CD14-positive monocyte (primary cell): ENCODE measurements at regions not wholly inside any gene's neighbourhood (a gene's known extent, or its start where the extent isn't known, plus 50 kb on each side); places are given as distances from the start of the nearest gene placed in this dataset.

ENCODE experiments used
- DNase-seq, 3 donors: peaks; one replicate each; pipeline ENCODE4 v3.0.0-alpha.2; 2011 to 2022
- H2AFZ ChIP-seq: 2 replicates; pipeline ENCODE4 v1.6.0; 2012; ENCODE audit warnings: mild to moderate bottlenecking, low read depth, low read length, inconsistent platforms; ENCODE audit not compliant: insufficient read depth, poor library complexity, severe bottlenecking
- H3K27ac ChIP-seq, 2 donors: 1 replicate in 1 of 2; 2 replicates in 1 of 2; pipeline ENCODE4 v1.5.1; 2012 to 2013; ENCODE audit warnings: low read length in 2 of 2, control low read depth in 1 of 2, inconsistent platforms in 1 of 2, low read depth in 1 of 2, mild to moderate bottlenecking in 1 of 2
- H3K27me3 ChIP-seq, 2 donors: one replicate each; pipeline versions ENCODE4 v1.6.0 to v1.6.1; 2011 to 2013; ENCODE audit warnings: low read length in 2 of 2; ENCODE audit not compliant: control insufficient read depth in 2 of 2, insufficient read depth in 2 of 2
- H3K36me3 ChIP-seq, 2 donors: replicated peaks in 1 of 2; 1 replicate in 1 of 2; 2 replicates in 1 of 2; pipeline versions ENCODE4 v1.5.1 to v1.6.1; 2012 to 2013; ENCODE audit warnings: low read length in 2 of 2, control low read depth in 1 of 2, inconsistent platforms in 1 of 2, mild to moderate bottlenecking in 1 of 2; ENCODE audit not compliant: insufficient read depth in 2 of 2, control insufficient read depth in 1 of 2
- H3K4me1 ChIP-seq, 2 donors: 1 replicate in 1 of 2; 2 replicates in 1 of 2; pipeline versions ENCODE4 v1.5.1 to v1.6.1; 2012 to 2013; ENCODE audit warnings: low read length in 2 of 2, control low read depth in 1 of 2, inconsistent platforms in 1 of 2, mild to moderate bottlenecking in 1 of 2, moderate library complexity in 1 of 2; ENCODE audit not compliant: insufficient read depth in 2 of 2, control insufficient read depth in 1 of 2
- H3K4me2 ChIP-seq: replicated peaks from 2 replicates; pipeline ENCODE3; 2012; ENCODE audit warnings: low read length, moderate library complexity, mild to moderate bottlenecking; ENCODE audit not compliant: poor library complexity, severe bottlenecking; ENCODE audit errors: extremely low read depth
- H3K4me3 ChIP-seq, 3 experiments: fragments of 200-600 bp in 1 of 3; sonication (generic) in 1 of 3; replicated peaks in 1 of 3; 1 replicate in 2 of 3; 2 replicates in 1 of 3; pipeline ENCODE4 v1.5.1; 2011 to 2013; ENCODE audit warnings: low read length in 3 of 3, mild to moderate bottlenecking in 3 of 3, control low read depth in 2 of 3, low read depth in 2 of 3, inconsistent platforms in 1 of 3, moderate library complexity in 1 of 3
- H3K79me2 ChIP-seq: 2 replicates; pipeline ENCODE4 v1.6.0; 2012; ENCODE audit warnings: mild to moderate bottlenecking, control low read depth, inconsistent platforms, low read length, moderate library complexity; ENCODE audit not compliant: insufficient read depth
- H3K9ac ChIP-seq: 2 replicates; pipeline ENCODE4 v1.6.0; 2017; ENCODE audit warnings: low read length, mild to moderate bottlenecking; ENCODE audit not compliant: insufficient read depth, poor library complexity, severe bottlenecking
- H3K9me3 ChIP-seq, 2 donors: replicated peaks in 1 of 2; 1 replicate in 1 of 2; 2 replicates in 1 of 2; pipeline versions ENCODE4 v1.5.1 to v1.6.1; 2012 to 2013; ENCODE audit warnings: low read length in 2 of 2, control low read depth in 1 of 2; ENCODE audit not compliant: control insufficient read depth in 1 of 2, insufficient read depth in 1 of 2
- H4K20me1 ChIP-seq: 2 replicates; pipeline ENCODE4 v1.6.0; 2012; ENCODE audit warnings: mild to moderate bottlenecking, low read length, control low read depth, moderate library complexity; ENCODE audit not compliant: insufficient read depth
- H3K27ac Mint-ChIP-seq, 7 donors: one replicate each; pipeline ENCODE4 v1.8.0; 2020; ENCODE audit warnings: mild to moderate bottlenecking in 7 of 7, mixed read lengths in 7 of 7, moderate library complexity in 6 of 7, inconsistent platforms in 2 of 7
- H3K27me3 Mint-ChIP-seq, 3 donors: one replicate each; pipeline ENCODE4 v1.8.0; 2021 to 2022; ENCODE audit warnings: low read depth in 3 of 3, mild to moderate bottlenecking in 3 of 3, mixed read lengths in 3 of 3, moderate library complexity in 3 of 3, inconsistent platforms in 1 of 3
- H3K36me3 Mint-ChIP-seq, 2 donors: one replicate each; pipeline ENCODE4 v1.8.0; 2020; ENCODE audit warnings: mixed read lengths in 2 of 2, inconsistent platforms in 1 of 2, mild to moderate bottlenecking in 1 of 2
- H3K4me1 Mint-ChIP-seq: one replicate; pipeline ENCODE4 v1.8.0; 2020; ENCODE audit warnings: mild to moderate bottlenecking, mixed read lengths
- H3K4me3 Mint-ChIP-seq, 2 donors: one replicate each; pipeline ENCODE4 v1.8.0; 2020; ENCODE audit warnings: mild to moderate bottlenecking in 2 of 2, mixed read lengths in 2 of 2, moderate library complexity in 1 of 2
- H3K9me3 Mint-ChIP-seq, 7 donors: one replicate each; pipeline ENCODE4 v1.8.0; 2020 to 2022; ENCODE audit warnings: mixed read lengths in 7 of 7, mild to moderate bottlenecking in 6 of 7, moderate library complexity in 6 of 7, inconsistent platforms in 2 of 7
- WGBS: methylation state at CpG from one replicate; pipeline ENCODE4 v1.1.5; 2013; ENCODE audit warnings: missing lambda C conversion rate; ENCODE audit not compliant: insufficient coverage; 5-methylcytosine and 5-hydroxymethylcytosine counted together
- intact Hi-C, 2 donors: fragments of 100-400 bp; cut with micrococcal nuclease; formaldehyde crosslinking; loops; one replicate each; pipeline versions ENCODE4 v1.15.0 to v1.15.1; 2023
- TF ChIP-seq, protein P1 (sequence below): fragments of 200-600 bp; IDR thresholded peaks from one replicate; pipeline ENCODE4 v1.8.0; 2022; ENCODE audit warnings: antibody characterized with exemption, mild to moderate bottlenecking

DNA sequence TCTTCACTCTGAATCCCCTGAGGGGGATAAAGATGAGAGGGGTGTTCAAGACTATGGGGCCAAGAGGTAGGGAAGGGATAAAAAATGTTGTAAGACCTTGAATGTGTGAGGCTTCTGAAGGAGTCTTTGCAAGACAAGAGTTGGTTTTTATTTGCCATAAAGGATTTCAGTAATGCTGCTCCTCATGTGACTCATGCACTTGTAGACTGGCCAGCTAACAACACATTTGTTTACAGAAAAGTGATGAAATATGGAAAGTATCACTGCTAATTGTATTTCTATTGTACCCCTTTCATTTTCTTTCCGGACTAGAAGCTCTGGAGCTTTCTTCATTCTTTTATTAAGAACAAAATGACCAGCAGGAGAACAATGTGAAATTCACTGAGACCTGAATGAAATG, 782.1 kb downstream of the EPHA4 start:
- Mint-ChIP-seq H3K36me3 (no peaks in the 10 kb centered on the region), H3K9me3 (peaks cover 0 to 11% (median 4%) of the 10 kb centered on the region in 7 donors), H3K4me3 (no peak overlapping the region), H3K27ac (no peak overlapping the region), H3K27me3 (no peaks in the 10 kb centered on the region), H3K4me1 (no peaks in the 10 kb centered on the region)
- TF ChIP-seq, protein P1, sequence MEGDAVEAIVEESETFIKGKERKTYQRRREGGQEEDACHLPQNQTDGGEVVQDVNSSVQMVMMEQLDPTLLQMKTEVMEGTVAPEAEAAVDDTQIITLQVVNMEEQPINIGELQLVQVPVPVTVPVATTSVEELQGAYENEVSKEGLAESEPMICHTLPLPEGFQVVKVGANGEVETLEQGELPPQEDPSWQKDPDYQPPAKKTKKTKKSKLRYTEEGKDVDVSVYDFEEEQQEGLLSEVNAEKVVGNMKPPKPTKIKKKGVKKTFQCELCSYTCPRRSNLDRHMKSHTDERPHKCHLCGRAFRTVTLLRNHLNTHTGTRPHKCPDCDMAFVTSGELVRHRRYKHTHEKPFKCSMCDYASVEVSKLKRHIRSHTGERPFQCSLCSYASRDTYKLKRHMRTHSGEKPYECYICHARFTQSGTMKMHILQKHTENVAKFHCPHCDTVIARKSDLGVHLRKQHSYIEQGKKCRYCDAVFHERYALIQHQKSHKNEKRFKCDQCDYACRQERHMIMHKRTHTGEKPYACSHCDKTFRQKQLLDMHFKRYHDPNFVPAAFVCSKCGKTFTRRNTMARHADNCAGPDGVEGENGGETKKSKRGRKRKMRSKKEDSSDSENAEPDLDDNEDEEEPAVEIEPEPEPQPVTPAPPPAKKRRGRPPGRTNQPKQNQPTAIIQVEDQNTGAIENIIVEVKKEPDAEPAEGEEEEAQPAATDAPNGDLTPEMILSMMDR: no peak
- no peak for DNase-seq
- Histone ChIP-seq H3K4me2 (no peak overlapping the region), H3K9me3 (peaks cover 0 to 13% of the 10 kb centered on the region in 2 donors), H2AFZ (no peak overlapping the region), H3K4me1 (no peaks in the 10 kb centered on the region), H3K36me3 (no peaks in the 10 kb centered on the region), H3K27ac (no peak overlapping the region), H3K27me3 (no peaks in the 10 kb centered on the region), H3K79me2 (no peaks in the 10 kb centered on the region), H3K4me3 (no peak overlapping the region), H3K9ac (no peak overlapping the region), H4K20me1 (no peaks in the 10 kb centered on the region)
- WGBS: no CpG with 5 or more reads among the region's 1 CpG
- intact Hi-C loops: no loop called here

DNA sequence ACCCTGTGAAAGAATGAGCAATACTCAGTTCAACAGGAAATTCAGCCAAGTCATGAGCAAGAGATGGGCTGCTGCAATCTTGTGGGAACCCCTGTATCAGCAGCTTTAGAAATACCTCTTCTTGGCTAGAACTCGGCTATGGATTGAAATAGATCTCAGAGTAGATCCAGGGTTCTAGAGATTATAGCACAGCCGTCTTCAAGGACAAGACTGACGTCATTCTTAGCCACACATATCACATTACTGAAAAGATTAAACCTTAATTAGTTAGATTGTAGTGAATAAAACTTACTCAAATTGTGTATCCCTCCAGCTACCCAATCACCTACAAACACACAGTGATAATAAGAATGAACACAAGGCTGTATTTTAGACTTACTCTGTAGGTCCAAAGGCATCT, 776.4 kb downstream of the EPHA4 start:
- no peaks in the 10 kb centered on the region for H3K79me2 ChIP-seq
- no peak overlapping the region for H3K9ac ChIP-seq
- H3K4me2 ChIP-seq: no peak overlapping the region
- no peak overlapping the region for H2AFZ ChIP-seq
- WGBS: 75% methylated on average over 1 of the region's 3 CpGs
- no peaks in the 10 kb centered on the region for H3K27me3 ChIP-seq
- H3K27me3 Mint-ChIP-seq: no peaks in the 10 kb centered on the region
- H3K36me3 Mint-ChIP-seq: no peaks in the 10 kb centered on the region
- H3K4me1 ChIP-seq: no peaks in the 10 kb centered on the region
- H3K4me3 ChIP-seq: no peak overlapping the region
- intact Hi-C loops: no loop called here
- no peaks in the 10 kb centered on the region for H3K36me3 ChIP-seq
- H3K9me3 ChIP-seq: no peaks in the 10 kb centered on the region
- no peak overlapping the region for H3K27ac ChIP-seq
- no peaks in the 10 kb centered on the region for H3K4me1 Mint-ChIP-seq
- H3K27ac Mint-ChIP-seq: no peak overlapping the region
- peaks cover 0 to 8% (median 3%) of the 10 kb centered on the region in 7 donors for H3K9me3 Mint-ChIP-seq
- DNase-seq: no peak
- TF ChIP-seq, protein P1: no peak
- H4K20me1 ChIP-seq: no peaks in the 10 kb centered on the region
- no peak overlapping the region for H3K4me3 Mint-ChIP-seq
